ENCODE measurements at regions not wholly inside any gene's neighbourhood (a gene's known extent, or its start where the extent isn't known, plus 50 kb on each side); places are given as distances from the start of the nearest gene placed in this dataset.

DNA sequence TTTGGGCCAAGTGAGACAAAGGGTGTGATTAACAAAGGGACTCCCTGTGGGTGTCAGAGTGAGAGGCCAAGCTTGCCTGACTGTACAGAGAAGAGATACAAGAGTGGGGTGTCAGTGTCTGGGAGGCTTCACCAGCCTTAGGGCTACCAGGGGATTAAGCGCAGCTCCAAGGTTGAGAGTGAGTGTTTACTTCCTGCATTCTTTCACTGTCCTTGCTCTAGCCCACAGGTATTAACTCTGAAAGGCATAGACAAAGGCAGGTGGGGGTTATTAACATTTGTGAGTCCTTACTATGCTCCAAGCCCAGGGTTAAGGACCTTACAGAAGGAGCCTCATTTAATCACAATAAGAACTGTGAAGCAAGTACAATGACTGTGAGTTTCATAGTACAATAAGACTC, 107.6 kb downstream of the IL20RB start:
- no peak overlapping the region for H4K5ac ChIP-seq (ENCODE audit: low read depth, low read length)
- no peak overlapping the region for H3K56ac ChIP-seq (ENCODE audit: extremely low read depth, insufficient read depth, low read length)
- in situ Hi-C loops (cut with MboI; ENCODE audit: low sequenced_read_pairs) = no loop called here
- no peak overlapping the region for H2BK15ac ChIP-seq (ENCODE audit: low read depth, low read length)
- no peak overlapping the region for H4K91ac ChIP-seq (ENCODE audit: insufficient read depth, low read depth, low read length)
- no peak overlapping the region for H3K27ac ChIP-seq (ENCODE audit: insufficient read depth, low read length)
- intact Hi-C loops (cut with micrococcal nuclease) = no loop called here
- H3K4ac ChIP-seq (ENCODE audit: low read depth, low read length) = no peak overlapping the region
- H3K9ac ChIP-seq (ENCODE audit: low read depth, low read length) = no peak overlapping the region
- H3K4me1 ChIP-seq (ENCODE audit: control insufficient read depth, insufficient read depth, low read length) = no peaks in the 10 kb centered on the region
- CTCF ChIA-PET = no interaction called here
- no peaks in the 10 kb centered on the region for H3K79me1 ChIP-seq (ENCODE audit: low read depth in 1 of 2, low read length in 2 of 2)
- H2AK5ac ChIP-seq (ENCODE audit: low read depth, low read length) = no peak overlapping the region
- no TSS peak for BruUV-seq (replicated peaks)
- no peak overlapping the region for H3K18ac ChIP-seq (ENCODE audit: low read depth, low read length)
- H3K4me3 ChIP-seq (ENCODE audit: insufficient read depth, low read depth, low read length) = no peak overlapping the region
- no peak overlapping the region for H2AK9ac ChIP-seq (replicated peaks; ENCODE audit: low read depth, low read length, poor library complexity)
- no peaks in the 10 kb centered on the region for H3K9me3 ChIP-seq (ENCODE audit: control insufficient read depth, insufficient read depth, low read length)
- DNase-seq (no peak), ATAC-seq (ENCODE audit: low read depth) (no peak)
- dilution Hi-C loops (cut with HindIII; ENCODE audit: low sequenced_read_pairs, unreplicated experiment) = no loop called here
- no peak overlapping the region for H3K23ac ChIP-seq (ENCODE audit: low read depth, low read length)
- no peak overlapping the region for H3K14ac ChIP-seq (replicated peaks; ENCODE audit: low read depth, low read length)
- no peak overlapping the region for H2BK120ac ChIP-seq (ENCODE audit: low read depth, low read length)
- no peak overlapping the region for H2BK5ac ChIP-seq (ENCODE audit: low read depth, low read length, poor library complexity, severe bottlenecking)
- TF ChIP-seq CHD1 (IDR thresholded peaks at IDR 0.05; ENCODE audit: low read depth, low read length) (no peak), SMC3 (IDR thresholded peaks at IDR 0.05; ENCODE audit: low read depth, low read length) (no peak), POLR2A (IDR thresholded peaks at IDR 0.05; ENCODE audit: low read depth, low read length) (no peak), RAD21 (IDR thresholded peaks at IDR 0.05; ENCODE audit: low read length) (no peak), RCOR1 (IDR thresholded peaks at IDR 0.05; ENCODE audit: insufficient replicate concordance, low read length) (no peak), MAFK (IDR thresholded peaks at IDR 0.05; ENCODE audit: low read depth, low read length) (no peak), CEBPB (IDR thresholded peaks at IDR 0.05; ENCODE audit: low read depth, low read length) (no peak), BHLHE40 (IDR thresholded peaks at IDR 0.05; ENCODE audit: low read depth, low read length) (no peak), RFX5 (IDR thresholded peaks at IDR 0.05; ENCODE audit: low read depth, low read length) (no peak), ELK1 (IDR thresholded peaks at IDR 0.05; ENCODE audit: borderline replicate concordance, low read depth, low read length) (no peak), MAZ (IDR thresholded peaks at IDR 0.05; ENCODE audit: borderline replicate concordance, low read depth, low read length) (no peak)
- TF ChIP-seq, protein P1, sequence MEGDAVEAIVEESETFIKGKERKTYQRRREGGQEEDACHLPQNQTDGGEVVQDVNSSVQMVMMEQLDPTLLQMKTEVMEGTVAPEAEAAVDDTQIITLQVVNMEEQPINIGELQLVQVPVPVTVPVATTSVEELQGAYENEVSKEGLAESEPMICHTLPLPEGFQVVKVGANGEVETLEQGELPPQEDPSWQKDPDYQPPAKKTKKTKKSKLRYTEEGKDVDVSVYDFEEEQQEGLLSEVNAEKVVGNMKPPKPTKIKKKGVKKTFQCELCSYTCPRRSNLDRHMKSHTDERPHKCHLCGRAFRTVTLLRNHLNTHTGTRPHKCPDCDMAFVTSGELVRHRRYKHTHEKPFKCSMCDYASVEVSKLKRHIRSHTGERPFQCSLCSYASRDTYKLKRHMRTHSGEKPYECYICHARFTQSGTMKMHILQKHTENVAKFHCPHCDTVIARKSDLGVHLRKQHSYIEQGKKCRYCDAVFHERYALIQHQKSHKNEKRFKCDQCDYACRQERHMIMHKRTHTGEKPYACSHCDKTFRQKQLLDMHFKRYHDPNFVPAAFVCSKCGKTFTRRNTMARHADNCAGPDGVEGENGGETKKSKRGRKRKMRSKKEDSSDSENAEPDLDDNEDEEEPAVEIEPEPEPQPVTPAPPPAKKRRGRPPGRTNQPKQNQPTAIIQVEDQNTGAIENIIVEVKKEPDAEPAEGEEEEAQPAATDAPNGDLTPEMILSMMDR (conservative IDR thresholded peaks at IDR 0.05; ENCODE audit: low read depth, low read length) = no peak
- no peak overlapping the region for H2AFZ ChIP-seq (replicated peaks; ENCODE audit: low read length, poor library complexity)
- H3K4me2 ChIP-seq (ENCODE audit: low read depth, low read length) = no peak overlapping the region
- POLR2A ChIA-PET (ENCODE audit: unreplicated experiment) = no interaction called here
- H4K20me1 ChIP-seq (ENCODE audit: insufficient read depth, low read length) = no peaks in the 10 kb centered on the region
- no CpG with 5 or more reads among the region's 1 CpG for WGBS, 2 experiments (ENCODE audit: extremely low coverage in 2 of 2, insufficient read length in 1 of 2)
- H2BK20ac ChIP-seq (ENCODE audit: low read depth, low read length) = no peak overlapping the region
- no peaks in the 10 kb centered on the region for H3K9me1 ChIP-seq (ENCODE audit: insufficient read depth, low read length)
- no peak overlapping the region for H4K8ac ChIP-seq (ENCODE audit: low read depth in 2 of 2, low read length in 2 of 2)
- peaks cover 2% of the 10 kb centered on the region; the same call in 1 of the 2 replicates for H3K27me3 ChIP-seq (ENCODE audit: control insufficient read depth, insufficient read depth, low read length)
- H3K36me3 ChIP-seq (ENCODE audit: control insufficient read depth, insufficient read depth, low read length) = no peaks in the 10 kb centered on the region
